Loucy (cell line): ENCODE measurements at regions not wholly inside any gene's neighbourhood (a gene's known extent, or its start where the extent isn't known, plus 50 kb on each side); places are given as distances from the start of the nearest gene placed in this dataset.

Source experiments
- H2AFZ ChIP-seq: fragments of 200-600 bp; sonication (generic); 2 replicates; pipeline ENCODE4 v1.6.0; 2016; ENCODE audit warnings: antibody characterized with exemption, mild to moderate bottlenecking, low read length, moderate library complexity
- H3F3A ChIP-seq: fragments of 200-600 bp; 2 replicates; pipeline ENCODE4 v1.6.0; 2016; ENCODE audit warnings: antibody characterized with exemption, low read depth, mild to moderate bottlenecking
- H3K27me3 ChIP-seq: fragments of 200-600 bp; sonication (generic); 2 replicates; pipeline ENCODE4 v1.6.1; 2014; ENCODE audit warnings: low read length, mild to moderate bottlenecking; ENCODE audit not compliant: insufficient read depth, poor library complexity, severe bottlenecking
- H3K36me3 ChIP-seq: fragments of 200-600 bp; sonication (generic); 2 replicates; pipeline ENCODE4 v1.6.1; 2016; ENCODE audit warnings: low read length; ENCODE audit not compliant: insufficient read depth
- H3K4me1 ChIP-seq: fragments of 200-600 bp; sonication (generic); 2 replicates; pipeline ENCODE4 v1.5.1; 2014; ENCODE audit warnings: low read length, mild to moderate bottlenecking; ENCODE audit not compliant: insufficient read depth, poor library complexity, severe bottlenecking
- H3K4me2 ChIP-seq: fragments of 200-600 bp; sonication (generic); 2 replicates; pipeline ENCODE4 v1.6.0; 2014; ENCODE audit warnings: antibody characterized with exemption, low read length, low read depth, mild to moderate bottlenecking; ENCODE audit not compliant: poor library complexity, severe bottlenecking
- H3K4me3 ChIP-seq: fragments of 200-600 bp; sonication (generic); 2 replicates; pipeline ENCODE4 v1.5.1; 2014; ENCODE audit warnings: low read length, mild to moderate bottlenecking, mixed read lengths; ENCODE audit not compliant: poor library complexity, severe bottlenecking
- H3K79me2 ChIP-seq: fragments of 200-600 bp; sonication (generic); 2 replicates; pipeline ENCODE4 v1.6.1; 2014; ENCODE audit warnings: low read length; ENCODE audit not compliant: insufficient read depth
- H3K9ac ChIP-seq: fragments of 200-600 bp; sonication (generic); 2 replicates; pipeline ENCODE4 v1.6.0; 2014; ENCODE audit warnings: mild to moderate bottlenecking, low read depth, low read length, moderate library complexity; ENCODE audit not compliant: poor library complexity, severe bottlenecking
- H3K9me2 ChIP-seq: fragments of 200-600 bp; sonication (generic); replicated peaks from 2 replicates; pipeline ENCODE4 v1.6.1; 2016; ENCODE audit warnings: low read depth, low read length, mixed read lengths
- H3K9me3 ChIP-seq: fragments of 200-600 bp; sonication (generic); 2 replicates; pipeline ENCODE4 v1.6.1; 2014; ENCODE audit warnings: mild to moderate bottlenecking, antibody characterized with exemption, low read length, low read depth; ENCODE audit not compliant: insufficient read depth
- H4K20me1 ChIP-seq: fragments of 200-600 bp; sonication (generic); 2 replicates; pipeline ENCODE4 v1.6.0; 2014; ENCODE audit warnings: antibody characterized with exemption, low read length, mild to moderate bottlenecking; ENCODE audit not compliant: insufficient read depth, poor library complexity, severe bottlenecking
- CTCF ChIP-seq: fragments of 200-600 bp; sonication (generic); conservative IDR thresholded peaks from 2 replicates; pipeline ENCODE4 v1.5.1; 2014; ENCODE audit warnings: mild to moderate bottlenecking, antibody characterized with exemption, low read length
- EZH2phosphoT487 ChIP-seq: fragments of 200-600 bp; IDR thresholded peaks from 2 replicates; pipeline ENCODE4 v1.6.1; 2018; ENCODE audit warnings: antibody characterized with exemption, mild to moderate bottlenecking, moderate library complexity, borderline replicate concordance

- H3K4me3 ChIP-seq: no peak overlapping the region
- no peaks in the 10 kb centered on the region for H3K9me2 ChIP-seq
- no peaks in the 10 kb centered on the region for H3K4me1 ChIP-seq
- no peak overlapping the region for H2AFZ ChIP-seq
- no peaks in the 10 kb centered on the region for H3F3A ChIP-seq
- TF ChIP-seq EZH2phosphoT487: no peak
- no peak for TF ChIP-seq CTCF
- no peak overlapping the region for H3K4me2 ChIP-seq
- no peaks in the 10 kb centered on the region for H3K9me3 ChIP-seq
- no peaks in the 10 kb centered on the region for H3K27me3 ChIP-seq
- H3K79me2 ChIP-seq: no peaks in the 10 kb centered on the region
- no peak overlapping the region for H3K9ac ChIP-seq
- H4K20me1 ChIP-seq: no peaks in the 10 kb centered on the region
- H3K36me3 ChIP-seq: no peaks in the 10 kb centered on the region
These were observed 398.5 kb downstream of the REEP3 start for GRCh38 chr10:63919575-63920279.

GRCh38 chr10:63920926-63921325 lies 399.7 kb downstream of the REEP3 start:
- Histone ChIP-seq H3K9me3 (no peaks in the 10 kb centered on the region), H3K36me3 (no peaks in the 10 kb centered on the region), H4K20me1 (no peaks in the 10 kb centered on the region), H3K9ac (no peak overlapping the region), H3K4me1 (no peaks in the 10 kb centered on the region), H3K9me2 (no peaks in the 10 kb centered on the region), H3K79me2 (no peaks in the 10 kb centered on the region), H3F3A (no peaks in the 10 kb centered on the region), H3K4me3 (no peak overlapping the region), H2AFZ (no peak overlapping the region), H3K4me2 (no peak overlapping the region), H3K27me3 (no peaks in the 10 kb centered on the region)
- no peak for TF ChIP-seq CTCF

GRCh38 chr10:63921908-63922467 lies 400.8 kb downstream of the REEP3 start:
- Histone ChIP-seq H3K9ac (no peak overlapping the region), H3K4me3 (no peak overlapping the region), H4K20me1 (no peaks in the 10 kb centered on the region), H3K36me3 (no peaks in the 10 kb centered on the region), H3K27me3 (no peaks in the 10 kb centered on the region), H3K9me2 (no peaks in the 10 kb centered on the region), H3F3A (no peaks in the 10 kb centered on the region), H3K4me1 (no peaks in the 10 kb centered on the region), H3K79me2 (no peaks in the 10 kb centered on the region), H2AFZ (no peak overlapping the region), H3K9me3 (no peaks in the 10 kb centered on the region), H3K4me2 (no peak overlapping the region)
- TF ChIP-seq EZH2phosphoT487: no peak
- TF ChIP-seq CTCF: no peak
